Loucy (cell line): ENCODE measurements at regions not wholly inside any gene's neighbourhood (a gene's known extent, or its start where the extent isn't known, plus 50 kb on each side); places are given as distances from the start of the nearest gene placed in this dataset.

ENCODE experiments used
- H2AFZ ChIP-seq: fragments of 200-600 bp; sonication (generic); 2 replicates; pipeline ENCODE4 v1.6.0; 2016; ENCODE audit warnings: antibody characterized with exemption, mild to moderate bottlenecking, low read length, moderate library complexity
- H3F3A ChIP-seq: fragments of 200-600 bp; 2 replicates; pipeline ENCODE4 v1.6.0; 2016; ENCODE audit warnings: antibody characterized with exemption, low read depth, mild to moderate bottlenecking
- H3K27me3 ChIP-seq: fragments of 200-600 bp; sonication (generic); 2 replicates; pipeline ENCODE4 v1.6.1; 2014; ENCODE audit warnings: low read length, mild to moderate bottlenecking; ENCODE audit not compliant: insufficient read depth, poor library complexity, severe bottlenecking
- H3K36me3 ChIP-seq: fragments of 200-600 bp; sonication (generic); 2 replicates; pipeline ENCODE4 v1.6.1; 2016; ENCODE audit warnings: low read length; ENCODE audit not compliant: insufficient read depth
- H3K4me1 ChIP-seq: fragments of 200-600 bp; sonication (generic); 2 replicates; pipeline ENCODE4 v1.5.1; 2014; ENCODE audit warnings: low read length, mild to moderate bottlenecking; ENCODE audit not compliant: insufficient read depth, poor library complexity, severe bottlenecking
- H3K4me2 ChIP-seq: fragments of 200-600 bp; sonication (generic); 2 replicates; pipeline ENCODE4 v1.6.0; 2014; ENCODE audit warnings: antibody characterized with exemption, low read length, low read depth, mild to moderate bottlenecking; ENCODE audit not compliant: poor library complexity, severe bottlenecking
- H3K4me3 ChIP-seq: fragments of 200-600 bp; sonication (generic); 2 replicates; pipeline ENCODE4 v1.5.1; 2014; ENCODE audit warnings: low read length, mild to moderate bottlenecking, mixed read lengths; ENCODE audit not compliant: poor library complexity, severe bottlenecking
- H3K79me2 ChIP-seq: fragments of 200-600 bp; sonication (generic); 2 replicates; pipeline ENCODE4 v1.6.1; 2014; ENCODE audit warnings: low read length; ENCODE audit not compliant: insufficient read depth
- H3K9ac ChIP-seq: fragments of 200-600 bp; sonication (generic); 2 replicates; pipeline ENCODE4 v1.6.0; 2014; ENCODE audit warnings: mild to moderate bottlenecking, low read depth, low read length, moderate library complexity; ENCODE audit not compliant: poor library complexity, severe bottlenecking
- H3K9me2 ChIP-seq: fragments of 200-600 bp; sonication (generic); replicated peaks from 2 replicates; pipeline ENCODE4 v1.6.1; 2016; ENCODE audit warnings: low read depth, low read length, mixed read lengths
- H3K9me3 ChIP-seq: fragments of 200-600 bp; sonication (generic); 2 replicates; pipeline ENCODE4 v1.6.1; 2014; ENCODE audit warnings: mild to moderate bottlenecking, antibody characterized with exemption, low read length, low read depth; ENCODE audit not compliant: insufficient read depth
- H4K20me1 ChIP-seq: fragments of 200-600 bp; sonication (generic); 2 replicates; pipeline ENCODE4 v1.6.0; 2014; ENCODE audit warnings: antibody characterized with exemption, low read length, mild to moderate bottlenecking; ENCODE audit not compliant: insufficient read depth, poor library complexity, severe bottlenecking
- EZH2phosphoT487 ChIP-seq: fragments of 200-600 bp; IDR thresholded peaks from 2 replicates; pipeline ENCODE4 v1.6.1; 2018; ENCODE audit warnings: antibody characterized with exemption, mild to moderate bottlenecking, moderate library complexity, borderline replicate concordance
- TF ChIP-seq, protein P1 (sequence below): fragments of 200-600 bp; sonication (generic); conservative IDR thresholded peaks from 2 replicates; pipeline ENCODE4 v1.5.1; 2014; ENCODE audit warnings: mild to moderate bottlenecking, antibody characterized with exemption, low read length

GRCh38 chr6:9087470-9087869 is 652.1 kb upstream of the SLC35B3 start:
- no peaks in the 10 kb centered on the region for H3K27me3 ChIP-seq
- no peak for TF ChIP-seq EZH2phosphoT487
- TF ChIP-seq, protein P1, sequence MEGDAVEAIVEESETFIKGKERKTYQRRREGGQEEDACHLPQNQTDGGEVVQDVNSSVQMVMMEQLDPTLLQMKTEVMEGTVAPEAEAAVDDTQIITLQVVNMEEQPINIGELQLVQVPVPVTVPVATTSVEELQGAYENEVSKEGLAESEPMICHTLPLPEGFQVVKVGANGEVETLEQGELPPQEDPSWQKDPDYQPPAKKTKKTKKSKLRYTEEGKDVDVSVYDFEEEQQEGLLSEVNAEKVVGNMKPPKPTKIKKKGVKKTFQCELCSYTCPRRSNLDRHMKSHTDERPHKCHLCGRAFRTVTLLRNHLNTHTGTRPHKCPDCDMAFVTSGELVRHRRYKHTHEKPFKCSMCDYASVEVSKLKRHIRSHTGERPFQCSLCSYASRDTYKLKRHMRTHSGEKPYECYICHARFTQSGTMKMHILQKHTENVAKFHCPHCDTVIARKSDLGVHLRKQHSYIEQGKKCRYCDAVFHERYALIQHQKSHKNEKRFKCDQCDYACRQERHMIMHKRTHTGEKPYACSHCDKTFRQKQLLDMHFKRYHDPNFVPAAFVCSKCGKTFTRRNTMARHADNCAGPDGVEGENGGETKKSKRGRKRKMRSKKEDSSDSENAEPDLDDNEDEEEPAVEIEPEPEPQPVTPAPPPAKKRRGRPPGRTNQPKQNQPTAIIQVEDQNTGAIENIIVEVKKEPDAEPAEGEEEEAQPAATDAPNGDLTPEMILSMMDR = no peak
- H3K79me2 ChIP-seq = no peaks in the 10 kb centered on the region
- no peaks in the 10 kb centered on the region for H3F3A ChIP-seq
- H2AFZ ChIP-seq = no peak overlapping the region
- no peaks in the 10 kb centered on the region; the same call in 1 of the 2 replicates for H3K9me3 ChIP-seq
- H3K4me2 ChIP-seq = no peak overlapping the region
- H3K9me2 ChIP-seq = no peaks in the 10 kb centered on the region
- no peak overlapping the region for H3K9ac ChIP-seq
- H4K20me1 ChIP-seq = no peaks in the 10 kb centered on the region
- H3K4me3 ChIP-seq = no peak overlapping the region
- no peaks in the 10 kb centered on the region for H3K36me3 ChIP-seq
- H3K4me1 ChIP-seq = no peaks in the 10 kb centered on the region

DNA sequence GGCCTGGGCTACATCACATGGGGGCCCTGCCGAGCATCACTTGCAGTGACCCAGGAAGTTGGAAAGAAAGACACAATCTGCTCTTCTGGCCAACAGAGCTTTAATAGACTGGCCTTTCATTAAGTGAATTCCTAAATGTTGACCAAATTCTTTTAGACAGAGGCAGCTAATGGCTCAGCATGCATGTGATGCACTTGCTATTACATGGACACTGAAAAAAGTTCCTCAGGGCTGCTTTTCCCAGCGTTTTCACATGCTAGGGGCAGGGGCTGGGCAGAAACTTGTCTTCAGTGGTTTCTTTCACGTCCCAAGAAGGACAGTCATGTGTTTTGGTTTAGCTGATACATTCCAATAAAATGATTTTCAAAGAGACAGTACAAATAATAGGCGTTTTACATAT is 651.0 kb upstream of the SLC35B3 start:
- Histone ChIP-seq H2AFZ (no peak overlapping the region), H3K4me1 (no peaks in the 10 kb centered on the region), H3F3A (no peaks in the 10 kb centered on the region), H3K9ac (no peak overlapping the region), H3K9me2 (no peaks in the 10 kb centered on the region), H3K27me3 (no peaks in the 10 kb centered on the region), H4K20me1 (no peaks in the 10 kb centered on the region), H3K36me3 (no peaks in the 10 kb centered on the region), H3K4me3 (no peak overlapping the region), H3K9me3 (no peaks in the 10 kb centered on the region; the same call in 1 of the 2 replicates), H3K79me2 (no peaks in the 10 kb centered on the region), H3K4me2 (no peak overlapping the region)
- TF ChIP-seq EZH2phosphoT487 = no peak
- TF ChIP-seq, protein P1 = no peak

- no peak overlapping the region for H3K4me3 ChIP-seq
- H3F3A ChIP-seq = no peaks in the 10 kb centered on the region
- H3K9ac ChIP-seq = no peak overlapping the region
- H3K9me2 ChIP-seq = no peaks in the 10 kb centered on the region
- TF ChIP-seq, protein P1 = no peak
- no peak for TF ChIP-seq EZH2phosphoT487
- H4K20me1 ChIP-seq = no peaks in the 10 kb centered on the region
- H3K9me3 ChIP-seq = no peaks in the 10 kb centered on the region
- H3K27me3 ChIP-seq = no peaks in the 10 kb centered on the region
- no peaks in the 10 kb centered on the region for H3K79me2 ChIP-seq
- H3K4me1 ChIP-seq = no peaks in the 10 kb centered on the region
- H3K36me3 ChIP-seq = no peaks in the 10 kb centered on the region
- H2AFZ ChIP-seq = no peak overlapping the region
- no peak overlapping the region for H3K4me2 ChIP-seq
These were observed 650.3 kb upstream of the SLC35B3 start for GRCh38 chr6:9085709-9086070.
